GM12878 (cell line): ENCODE measurements at regions not wholly inside any gene's neighbourhood (a gene's known extent, or its start where the extent isn't known, plus 50 kb on each side); places are given as distances from the start of the nearest gene placed in this dataset.

Experiments used
- ATAC-seq: fragments of 200-7000 bp; cut with Tn5 transposase; 3 replicates; pipeline ENCODE4 v1.9.1; 2020; ENCODE audit warnings: mild to moderate bottlenecking, moderate library complexity
- BruUV-seq: library from RNA; stranded (reverse); fragments of 400-500 nt; replicated peaks from 2 replicates; lab custom pipeline; 2021; lab: Mats Ljungman, UMichigan
- CTCF ChIA-PET: fragments of 300-600 bp; sonication (Branson Sonifier 250); formaldehyde crosslinking; extraction: SDS; loops from one replicate; lab custom pipeline; 2021; ENCODE audit warnings: inconsistent platforms; lab: Yijun Ruan, JAX
- POLR2A ChIA-PET: fragments of 350-600 bp; formaldehyde crosslinking; extraction: SDS; loops from one replicate; lab custom pipeline; 2021; ENCODE audit warnings: inconsistent platforms; lab: Charles Lee
- RAD21 ChIA-PET: fragments of 300-600 bp; sonication (Branson Sonifier 250); formaldehyde crosslinking; loops from one replicate; lab custom pipeline; 2023; ENCODE audit warnings: antibody characterized with exemption; ENCODE audit not compliant: unreplicated experiment; lab: Charles Lee
- SMC1A ChIA-PET: fragments of 300-600 bp; sonication (Branson Sonifier 250); formaldehyde crosslinking; loops from one replicate; lab custom pipeline; 2023; ENCODE audit not compliant: unreplicated experiment, uncharacterized antibody; lab: Charles Lee
- DNase-seq: peaks from one replicate; pipeline ENCODE4 v3.0.0-alpha.2; 2011; ENCODE audit warnings: low read depth, low spot score
- FAIRE-seq: peaks from 3 replicates; lab custom pipeline; 2011; peaks lifted over from hg19 to GRCh38; lab: Jason Lieb, UNC
- H2AFZ ChIP-seq: 2 replicates; pipeline ENCODE4 v1.6.0; 2011; ENCODE audit warnings: low read depth, low read length, control low read depth; ENCODE audit not compliant: control insufficient read depth
- H3K27ac ChIP-seq: 2 replicates; pipeline ENCODE4 v1.5.1; 2011; ENCODE audit warnings: control low read depth; ENCODE audit not compliant: control insufficient read depth, insufficient read depth
- H3K27me3 ChIP-seq, 2 experiments: replicated peaks in 1 of 2; 2 replicates each; pipeline versions ENCODE4 v1.6.0 to v1.6.1; 2011; ENCODE audit warnings: low read length in 1 of 2; ENCODE audit not compliant: control insufficient read depth in 2 of 2, insufficient read depth in 2 of 2
- H3K36me3 ChIP-seq, 2 experiments: 2 replicates each; pipeline ENCODE4 v1.5.1; 2011; ENCODE audit warnings: low read length in 1 of 2; ENCODE audit not compliant: control insufficient read depth in 2 of 2, insufficient read depth in 2 of 2
- H3K4me1 ChIP-seq: 2 replicates; pipeline ENCODE4 v1.6.1; 2011; ENCODE audit warnings: mild to moderate bottlenecking, low read length, moderate library complexity, mixed read lengths; ENCODE audit not compliant: control insufficient read depth, insufficient read depth
- H3K4me2 ChIP-seq: 2 replicates; pipeline ENCODE4 v1.6.0; 2011; ENCODE audit warnings: control low read depth; ENCODE audit not compliant: control insufficient read depth, insufficient read depth
- H3K4me3 ChIP-seq: fragments of 200-600 bp; sonication (generic); 2 replicates; pipeline ENCODE4 v1.5.1; 2016
- H3K79me2 ChIP-seq: 2 replicates; pipeline ENCODE4 v1.6.0; 2011; ENCODE audit warnings: low read length; ENCODE audit not compliant: control insufficient read depth, insufficient read depth
- H3K9ac ChIP-seq: 2 replicates; pipeline ENCODE4 v1.8.0; 2011; ENCODE audit warnings: low read length, control low read depth, mixed read lengths; ENCODE audit not compliant: control insufficient read depth, insufficient read depth
- H3K9me3 ChIP-seq: replicated peaks from 3 replicates; pipeline ENCODE4 v1.5.1; 2011; ENCODE audit warnings: mild to moderate bottlenecking, low read length; ENCODE audit not compliant: control insufficient read depth, insufficient read depth
- H4K20me1 ChIP-seq: 2 replicates; pipeline ENCODE4 v1.6.0; 2011; ENCODE audit not compliant: control insufficient read depth, insufficient read depth
- ASH2L ChIP-seq: fragments of 300-600, 200-600 bp; sonication (generic); IDR thresholded peaks from 2 replicates; pipeline ENCODE4 v1.6.1; 2017; ENCODE audit warnings: low read depth, mild to moderate bottlenecking, borderline replicate concordance
- BHLHE40 ChIP-seq, 2 experiments: fragments of 450-650 bp in 1 of 2; IDR thresholded peaks; 2 replicates each; pipeline ENCODE4 v1.6.1; 2011 to 2017; ENCODE audit warnings: low read depth in 2 of 2, borderline replicate concordance in 1 of 2, improper control_type of control experiment in 1 of 2, low read length in 1 of 2, mild to moderate bottlenecking in 1 of 2
- CEBPZ ChIP-seq: fragments of 150-350 bp; IDR thresholded peaks from 2 replicates; pipeline ENCODE4 v1.6.1; 2016; ENCODE audit warnings: low read depth, low read length
- EGR1 ChIP-seq, 2 experiments: IDR thresholded peaks; 1 replicate in 1 of 2; 2 replicates in 1 of 2; pipeline ENCODE4 v1.6.1; 2011 to 2012; ENCODE audit warnings: low read depth in 2 of 2, low read length in 2 of 2, borderline replicate concordance in 1 of 2, mild to moderate bottlenecking in 1 of 2, moderate library complexity in 1 of 2
- EZH2 ChIP-seq: IDR thresholded peaks from 2 replicates; pipeline ENCODE4 v1.6.1; 2012; ENCODE audit warnings: low read depth, mild to moderate bottlenecking, control low read depth, inconsistent platforms, low read length, borderline replicate concordance; ENCODE audit not compliant: control insufficient read depth
- IKZF1 ChIP-seq: fragments of 450-650 bp; conservative IDR thresholded peaks from 2 replicates; pipeline ENCODE4 v1.6.1; 2017; ENCODE audit warnings: antibody characterized with exemption, mild to moderate bottlenecking
- SIX5 ChIP-seq: IDR thresholded peaks from 2 replicates; pipeline ENCODE4 v1.6.1; 2011; ENCODE audit warnings: mild to moderate bottlenecking, low read depth, low read length, moderate library complexity; ENCODE audit not compliant: severe bottlenecking
- SREBF2 ChIP-seq: IDR thresholded peaks from 2 replicates; pipeline ENCODE4 v1.6.1; 2012; ENCODE audit warnings: mild to moderate bottlenecking, low read length
- SUPT20H ChIP-seq: IDR thresholded peaks from 2 replicates; pipeline ENCODE4 v1.6.1; 2011; ENCODE audit warnings: low read depth, mild to moderate bottlenecking, low read length, moderate library complexity, borderline replicate concordance; ENCODE audit not compliant: control insufficient read depth
- TARDBP ChIP-seq: IDR thresholded peaks from 2 replicates; pipeline ENCODE4 v1.6.1; 2016; ENCODE audit warnings: borderline replicate concordance
- TCF7 ChIP-seq: IDR thresholded peaks from 2 replicates; pipeline ENCODE4 v1.6.1; 2014; ENCODE audit warnings: antibody characterized with exemption, borderline replicate concordance
- WRNIP1 ChIP-seq: IDR thresholded peaks from 2 replicates; pipeline ENCODE4 v1.6.1; 2011; ENCODE audit warnings: low read depth, low read length, improper control_type of control experiment, borderline replicate concordance
- YBX1 ChIP-seq: fragments of 450-650 bp; IDR thresholded peaks from 2 replicates; pipeline ENCODE4 v1.6.1; 2016; ENCODE audit warnings: antibody characterized with exemption
- ZNF24 ChIP-seq: fragments of 450-650 bp; IDR thresholded peaks from 2 replicates; pipeline ENCODE4 v1.6.1; 2017; ENCODE audit warnings: antibody characterized with exemption, mild to moderate bottlenecking
- WGBS: methylation state at CpG from one replicate; pipeline ENCODE4 v1.1.6; 2016; ENCODE audit warnings: low lambda C conversion rate; ENCODE audit not compliant: insufficient replicate concordance, insufficient coverage; ENCODE audit errors: missing lambda C conversion rate; 5-methylcytosine and 5-hydroxymethylcytosine counted together
- in situ Hi-C: fragments of 300-500 bp; cut with MboI; formaldehyde crosslinking; loops from 9 replicates; pipeline ENCODE4 v1.14.3; 2018; ENCODE audit warnings: mixed read lengths
- intact Hi-C: fragments of 100-400 bp; cut with micrococcal nuclease; formaldehyde crosslinking; loops from one replicate; pipeline ENCODE4 v1.14.2; 2022; ENCODE audit not compliant: unreplicated experiment

- intact Hi-C loops: no loop called here
- Histone ChIP-seq H2AFZ (no peak overlapping the region), H3K27ac (no peak overlapping the region), H3K79me2 (no peaks in the 10 kb centered on the region), H3K9ac (no peak overlapping the region), H3K4me2 (no peak overlapping the region), H3K4me3 (no peak overlapping the region), H3K9me3 (no peaks in the 10 kb centered on the region; the same call in 2 of the 3 replicates), H4K20me1 (no peaks in the 10 kb centered on the region), H3K4me1 (no peaks in the 10 kb centered on the region), H3K36me3 (no peaks in the 10 kb centered on the region), H3K27me3 (no peaks in the 10 kb centered on the region)
- ChIA-PET SMC1A (no interaction called here), POLR2A (no interaction called here), RAD21 (no interaction called here), CTCF (no interaction called here)
- BruUV-seq: no TSS peak
- TF ChIP-seq WRNIP1: no peak
- no peak for TF ChIP-seq YBX1
- TF ChIP-seq SIX5: no peak
- TF ChIP-seq ZNF24: no peak
- no peak for TF ChIP-seq SREBF2
- TF ChIP-seq ASH2L: no peak
- no peak for TF ChIP-seq BHLHE40 (IDR thresholded peaks at IDR 0.05; ENCODE audit: borderline replicate concordance in 1 of 2, low read depth in 2 of 2, low read length in 1 of 2)
- TF ChIP-seq EZH2: no peak
- no peak for TF ChIP-seq TCF7
- no peak for TF ChIP-seq EGR1 (IDR thresholded peaks at IDR 0.05; ENCODE audit: borderline replicate concordance in 1 of 2, low read depth in 2 of 2, low read length in 2 of 2)
- TF ChIP-seq TARDBP: no peak
- no peak for TF ChIP-seq SUPT20H
- no peak for TF ChIP-seq CEBPZ
- no peak for TF ChIP-seq IKZF1
- FAIRE-seq (no peak), ATAC-seq (no peak), DNase-seq (no peak)
- in situ Hi-C loops: no loop called here
- 0% methylated on average over 2 of the region's 2 CpGs for WGBS
Observed at GRCh38 chr1:14120895-14121294, 420.9 kb downstream of the PRDM2 start.
